ENCODE measurements at regions not wholly inside any gene's neighbourhood (a gene's known extent, or its start where the extent isn't known, plus 50 kb on each side); places are given as distances from the start of the nearest gene placed in this dataset.
"Not testable (repeated sequence)": the region's sequence is repeated elsewhere in the genome, so short reads cannot be mapped to it uniquely, and the experiment has no call there.

DNA sequence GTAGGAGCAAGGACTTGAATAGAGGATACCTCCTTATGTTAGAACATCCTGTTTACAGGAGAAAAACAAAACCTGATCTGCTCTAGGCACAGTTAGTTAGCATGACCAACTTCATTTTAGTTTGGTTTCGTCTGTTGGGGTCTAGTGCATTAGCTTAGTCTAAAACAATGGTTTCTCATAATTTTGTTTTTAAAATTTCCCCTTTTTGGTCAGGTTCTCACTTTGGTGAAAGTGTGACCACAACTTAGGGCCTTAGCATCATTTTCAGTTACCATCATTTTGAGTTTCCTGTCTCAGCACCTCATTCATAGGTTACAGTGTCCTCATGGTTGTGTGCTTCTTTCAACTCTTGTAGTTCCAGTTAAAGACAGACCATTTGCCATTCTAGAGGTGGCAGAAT lies 1277.0 kb upstream of the SLC39A10 start:
- no peaks in the 10 kb centered on the region for H3K9me2 ChIP-seq (replicated peaks; ENCODE audit: insufficient read depth, low read length)
- TF ChIP-seq, protein P1, sequence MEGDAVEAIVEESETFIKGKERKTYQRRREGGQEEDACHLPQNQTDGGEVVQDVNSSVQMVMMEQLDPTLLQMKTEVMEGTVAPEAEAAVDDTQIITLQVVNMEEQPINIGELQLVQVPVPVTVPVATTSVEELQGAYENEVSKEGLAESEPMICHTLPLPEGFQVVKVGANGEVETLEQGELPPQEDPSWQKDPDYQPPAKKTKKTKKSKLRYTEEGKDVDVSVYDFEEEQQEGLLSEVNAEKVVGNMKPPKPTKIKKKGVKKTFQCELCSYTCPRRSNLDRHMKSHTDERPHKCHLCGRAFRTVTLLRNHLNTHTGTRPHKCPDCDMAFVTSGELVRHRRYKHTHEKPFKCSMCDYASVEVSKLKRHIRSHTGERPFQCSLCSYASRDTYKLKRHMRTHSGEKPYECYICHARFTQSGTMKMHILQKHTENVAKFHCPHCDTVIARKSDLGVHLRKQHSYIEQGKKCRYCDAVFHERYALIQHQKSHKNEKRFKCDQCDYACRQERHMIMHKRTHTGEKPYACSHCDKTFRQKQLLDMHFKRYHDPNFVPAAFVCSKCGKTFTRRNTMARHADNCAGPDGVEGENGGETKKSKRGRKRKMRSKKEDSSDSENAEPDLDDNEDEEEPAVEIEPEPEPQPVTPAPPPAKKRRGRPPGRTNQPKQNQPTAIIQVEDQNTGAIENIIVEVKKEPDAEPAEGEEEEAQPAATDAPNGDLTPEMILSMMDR (IDR thresholded peaks at IDR 0.05; ENCODE audit: low read length): no peak
- TF ChIP-seq EZH2 (optimal IDR thresholded peaks at IDR 0.05; ENCODE audit: low read depth, low read length): no peak
- no peak for TF ChIP-seq EZH2phosphoT487 (IDR thresholded peaks at IDR 0.05; ENCODE audit: low read length)
- no peaks in the 10 kb centered on the region for H3K4me1 ChIP-seq (ENCODE audit: low read length)
- no peak for DNase-seq
- no peaks in the 10 kb centered on the region for H3K36me3 ChIP-seq (replicated peaks; ENCODE audit: insufficient read depth, low read length)
- H3K4me2 ChIP-seq (ENCODE audit: low read depth, low read length): no peak overlapping the region
- no peaks in the 10 kb centered on the region for H3K9me3 ChIP-seq (replicated peaks; ENCODE audit: insufficient read depth, low read length)
- no peak overlapping the region for H3K27ac ChIP-seq (ENCODE audit: low read length)
- no peaks in the 10 kb centered on the region for H3K79me2 ChIP-seq (ENCODE audit: low read length)
- H4K20me1 ChIP-seq (ENCODE audit: insufficient read depth, low read length): no peaks in the 10 kb centered on the region
- H3K4me3 ChIP-seq (ENCODE audit: low read length): no peak overlapping the region
- H2AFZ ChIP-seq (ENCODE audit: low read length): no peak overlapping the region
- no peak overlapping the region for H3K9ac ChIP-seq (ENCODE audit: low read length)
- no peaks in the 10 kb centered on the region for H3K27me3 ChIP-seq (replicated peaks; ENCODE audit: insufficient read depth, low read length)
- no peaks in the 10 kb centered on the region for H3F3A ChIP-seq (ENCODE audit: insufficient read depth, low read length)

DNA sequence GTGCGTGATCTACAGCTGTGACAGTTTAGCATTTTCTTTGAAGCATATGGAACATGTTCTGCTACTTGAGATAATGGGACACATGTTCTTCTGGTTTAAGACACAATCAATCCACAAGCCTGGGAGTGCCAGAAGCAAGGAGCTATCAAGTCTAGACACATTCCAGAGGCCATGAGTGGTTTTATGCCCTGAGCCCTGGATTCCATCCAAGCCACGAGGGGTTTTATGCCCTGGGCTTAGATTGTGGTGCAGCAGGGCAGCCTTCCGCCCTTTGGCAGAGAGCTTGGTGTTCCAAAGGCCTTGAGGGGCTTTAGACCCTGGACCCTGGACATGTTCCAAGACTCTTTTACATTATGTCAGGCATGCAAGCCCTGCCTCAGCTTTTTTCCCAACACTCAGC lies 1289.6 kb upstream of the SLC39A10 start:
- not testable (repeated sequence) for H3K9me2 ChIP-seq (replicated peaks; ENCODE audit: insufficient read depth, low read length); H3K4me3 ChIP-seq (ENCODE audit: low read length); H4K20me1 ChIP-seq (ENCODE audit: insufficient read depth, low read length); H3K9ac ChIP-seq (ENCODE audit: low read length); H3K27me3 ChIP-seq (replicated peaks; ENCODE audit: insufficient read depth, low read length); H3K4me2 ChIP-seq (ENCODE audit: low read depth, low read length); DNase-seq; H3K79me2 ChIP-seq (ENCODE audit: low read length); H3K36me3 ChIP-seq (replicated peaks; ENCODE audit: insufficient read depth, low read length); H2AFZ ChIP-seq (ENCODE audit: low read length); H3F3A ChIP-seq (ENCODE audit: insufficient read depth, low read length); H3K9me3 ChIP-seq (replicated peaks; ENCODE audit: insufficient read depth, low read length); H3K4me1 ChIP-seq (ENCODE audit: low read length); H3K27ac ChIP-seq (ENCODE audit: low read length)

DNA sequence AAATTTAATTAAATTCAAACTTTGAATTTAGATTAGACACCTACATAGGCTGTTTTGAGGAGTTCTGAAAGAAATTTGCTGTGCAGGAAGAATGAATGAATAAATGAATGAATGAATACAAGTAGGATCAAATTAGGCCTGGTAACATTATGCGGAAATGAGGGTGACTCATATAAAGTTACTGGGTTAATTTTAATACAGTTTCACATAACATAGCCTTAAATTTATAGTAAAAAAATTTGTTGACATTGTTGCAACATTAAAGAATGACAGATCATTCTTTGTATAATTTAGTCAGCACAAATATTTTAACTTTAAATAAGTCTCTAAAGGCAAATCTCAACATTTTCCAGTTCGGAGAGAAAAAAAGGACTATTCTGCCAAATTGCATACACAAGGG lies 1293.1 kb upstream of the SLC39A10 start:
- H3K9ac ChIP-seq (ENCODE audit: low read length): no peak overlapping the region
- no peaks in the 10 kb centered on the region for H3K9me3 ChIP-seq (replicated peaks; ENCODE audit: insufficient read depth, low read length)
- no peak for TF ChIP-seq EZH2 (optimal IDR thresholded peaks at IDR 0.05; ENCODE audit: low read depth, low read length)
- TF ChIP-seq, protein P1 (IDR thresholded peaks at IDR 0.05; ENCODE audit: low read length): no peak
- no peak for TF ChIP-seq EZH2phosphoT487 (IDR thresholded peaks at IDR 0.05; ENCODE audit: low read length)

DNA sequence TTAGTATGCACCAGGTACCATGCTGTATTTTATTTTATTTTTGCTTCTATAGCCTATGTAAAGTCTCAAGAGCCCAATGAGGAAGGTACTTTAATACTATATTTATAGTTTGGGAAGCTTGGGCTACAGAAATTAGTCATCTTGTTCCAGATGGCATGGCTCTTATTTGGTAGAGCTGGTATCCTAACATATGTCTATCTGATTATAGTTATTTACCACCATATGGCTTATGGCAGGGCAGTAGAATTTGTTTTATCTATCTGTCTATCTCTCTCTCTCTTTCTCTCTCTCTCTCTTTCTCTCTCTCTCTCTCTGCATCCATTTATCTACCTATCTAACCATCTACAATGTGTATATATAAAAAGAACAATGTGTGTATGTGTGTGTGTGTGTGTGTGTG lies 1293.7 kb upstream of the SLC39A10 start:
- H3F3A ChIP-seq (ENCODE audit: insufficient read depth, low read length): no peaks in the 10 kb centered on the region
- no peak overlapping the region for H3K27ac ChIP-seq (ENCODE audit: low read length)
- no peaks in the 10 kb centered on the region for H4K20me1 ChIP-seq (ENCODE audit: insufficient read depth, low read length)
- no peaks in the 10 kb centered on the region for H3K79me2 ChIP-seq (ENCODE audit: low read length)
- H3K27me3 ChIP-seq (replicated peaks; ENCODE audit: insufficient read depth, low read length): no peaks in the 10 kb centered on the region
- no peak for DNase-seq
- TF ChIP-seq, protein P1 (IDR thresholded peaks at IDR 0.05; ENCODE audit: low read length): no peak
- no peak for TF ChIP-seq EZH2 (optimal IDR thresholded peaks at IDR 0.05; ENCODE audit: low read depth, low read length)
- no peak for TF ChIP-seq EZH2phosphoT487 (IDR thresholded peaks at IDR 0.05; ENCODE audit: low read length)
- no peaks in the 10 kb centered on the region for H3K9me3 ChIP-seq (replicated peaks; ENCODE audit: insufficient read depth, low read length)
- H3K9ac ChIP-seq (ENCODE audit: low read length): no peak overlapping the region
- H3K4me1 ChIP-seq (ENCODE audit: low read length): no peaks in the 10 kb centered on the region
- no peaks in the 10 kb centered on the region for H3K9me2 ChIP-seq (replicated peaks; ENCODE audit: insufficient read depth, low read length)
- no peak overlapping the region for H2AFZ ChIP-seq (ENCODE audit: low read length)
- H3K4me3 ChIP-seq (ENCODE audit: low read length): no peak overlapping the region
- H3K36me3 ChIP-seq (replicated peaks; ENCODE audit: insufficient read depth, low read length): no peaks in the 10 kb centered on the region
- H3K4me2 ChIP-seq (ENCODE audit: low read depth, low read length): no peak overlapping the region

More for the DNA sequence above, 1293.1 kb upstream of the SLC39A10 start:
- Histone ChIP-seq H3K27me3 (replicated peaks; ENCODE audit: insufficient read depth, low read length) (no peaks in the 10 kb centered on the region), H3F3A (ENCODE audit: insufficient read depth, low read length) (no peaks in the 10 kb centered on the region), H4K20me1 (ENCODE audit: insufficient read depth, low read length) (no peaks in the 10 kb centered on the region), H3K9me2 (replicated peaks; ENCODE audit: insufficient read depth, low read length) (no peaks in the 10 kb centered on the region), H3K4me3 (ENCODE audit: low read length) (no peak overlapping the region), H3K79me2 (ENCODE audit: low read length) (no peaks in the 10 kb centered on the region), H3K36me3 (replicated peaks; ENCODE audit: insufficient read depth, low read length) (no peaks in the 10 kb centered on the region), H3K4me1 (ENCODE audit: low read length) (no peaks in the 10 kb centered on the region), H2AFZ (ENCODE audit: low read length) (no peak overlapping the region), H3K4me2 (ENCODE audit: low read depth, low read length) (no peak overlapping the region), H3K27ac (ENCODE audit: low read length) (no peak overlapping the region)
- DNase-seq: no peak
